ENCODE measurements at regions not wholly inside any gene's neighbourhood (a gene's known extent, or its start where the extent isn't known, plus 50 kb on each side); places are given as distances from the start of the nearest gene placed in this dataset.

DNA sequence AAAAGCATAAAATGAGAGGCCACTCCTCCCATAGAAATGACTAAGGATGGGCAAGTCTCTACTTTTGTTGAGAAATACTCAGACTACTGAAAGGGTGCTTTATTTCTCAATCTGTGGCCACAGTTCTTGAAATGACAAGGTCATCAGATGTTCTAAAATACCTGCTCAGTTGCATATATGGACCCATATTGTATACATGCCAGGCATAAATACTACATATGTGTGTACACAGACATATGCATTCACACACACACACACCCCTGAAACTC lies 691.5 kb upstream of the SORCS1 start:
- Histone ChIP-seq H3K27me3 (replicated peaks; ENCODE audit: control insufficient read depth, insufficient read depth, low read length) (no peaks in the 10 kb centered on the region), H3K4me1 (no peaks in the 10 kb centered on the region), H3K9me3 (no peaks in the 10 kb centered on the region), H3K36me3 (ENCODE audit: control insufficient read depth, insufficient read depth, low read length) (no peaks in the 10 kb centered on the region), H3K4me3 (ENCODE audit: low read depth, low read length) (no peak overlapping the region)
- no peak for DNase-seq
- CTCF ChIA-PET: no interaction called here
- H3K9me3 Mint-ChIP-seq (ENCODE audit: unreplicated experiment): no peaks in the 10 kb centered on the region
- BruUV-seq (replicated peaks): no TSS peak
- intact Hi-C loops (cut with micrococcal nuclease; ENCODE audit: unreplicated experiment): no loop called here
- TF ChIP-seq, protein P1, sequence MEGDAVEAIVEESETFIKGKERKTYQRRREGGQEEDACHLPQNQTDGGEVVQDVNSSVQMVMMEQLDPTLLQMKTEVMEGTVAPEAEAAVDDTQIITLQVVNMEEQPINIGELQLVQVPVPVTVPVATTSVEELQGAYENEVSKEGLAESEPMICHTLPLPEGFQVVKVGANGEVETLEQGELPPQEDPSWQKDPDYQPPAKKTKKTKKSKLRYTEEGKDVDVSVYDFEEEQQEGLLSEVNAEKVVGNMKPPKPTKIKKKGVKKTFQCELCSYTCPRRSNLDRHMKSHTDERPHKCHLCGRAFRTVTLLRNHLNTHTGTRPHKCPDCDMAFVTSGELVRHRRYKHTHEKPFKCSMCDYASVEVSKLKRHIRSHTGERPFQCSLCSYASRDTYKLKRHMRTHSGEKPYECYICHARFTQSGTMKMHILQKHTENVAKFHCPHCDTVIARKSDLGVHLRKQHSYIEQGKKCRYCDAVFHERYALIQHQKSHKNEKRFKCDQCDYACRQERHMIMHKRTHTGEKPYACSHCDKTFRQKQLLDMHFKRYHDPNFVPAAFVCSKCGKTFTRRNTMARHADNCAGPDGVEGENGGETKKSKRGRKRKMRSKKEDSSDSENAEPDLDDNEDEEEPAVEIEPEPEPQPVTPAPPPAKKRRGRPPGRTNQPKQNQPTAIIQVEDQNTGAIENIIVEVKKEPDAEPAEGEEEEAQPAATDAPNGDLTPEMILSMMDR (IDR thresholded peaks at IDR 0.05; ENCODE audit: insufficient read depth in 1 of 2, low read depth in 1 of 2, low read length in 1 of 2, severe bottlenecking in 1 of 2, unreplicated experiment in 1 of 2): no peak
- no peak overlapping the region for H3K27ac Mint-ChIP-seq (ENCODE audit: unreplicated experiment)
- H3K4me1 Mint-ChIP-seq (ENCODE audit: low read depth, unreplicated experiment): no peaks in the 10 kb centered on the region
- POLR2A ChIA-PET: no interaction called here
- H3K36me3 Mint-ChIP-seq (ENCODE audit: insufficient read depth, unreplicated experiment): no peaks in the 10 kb centered on the region
- H3K4me3 Mint-ChIP-seq (ENCODE audit: unreplicated experiment): no peak overlapping the region
- H3K27me3 Mint-ChIP-seq (ENCODE audit: insufficient read depth, unreplicated experiment): no peaks in the 10 kb centered on the region

DNA sequence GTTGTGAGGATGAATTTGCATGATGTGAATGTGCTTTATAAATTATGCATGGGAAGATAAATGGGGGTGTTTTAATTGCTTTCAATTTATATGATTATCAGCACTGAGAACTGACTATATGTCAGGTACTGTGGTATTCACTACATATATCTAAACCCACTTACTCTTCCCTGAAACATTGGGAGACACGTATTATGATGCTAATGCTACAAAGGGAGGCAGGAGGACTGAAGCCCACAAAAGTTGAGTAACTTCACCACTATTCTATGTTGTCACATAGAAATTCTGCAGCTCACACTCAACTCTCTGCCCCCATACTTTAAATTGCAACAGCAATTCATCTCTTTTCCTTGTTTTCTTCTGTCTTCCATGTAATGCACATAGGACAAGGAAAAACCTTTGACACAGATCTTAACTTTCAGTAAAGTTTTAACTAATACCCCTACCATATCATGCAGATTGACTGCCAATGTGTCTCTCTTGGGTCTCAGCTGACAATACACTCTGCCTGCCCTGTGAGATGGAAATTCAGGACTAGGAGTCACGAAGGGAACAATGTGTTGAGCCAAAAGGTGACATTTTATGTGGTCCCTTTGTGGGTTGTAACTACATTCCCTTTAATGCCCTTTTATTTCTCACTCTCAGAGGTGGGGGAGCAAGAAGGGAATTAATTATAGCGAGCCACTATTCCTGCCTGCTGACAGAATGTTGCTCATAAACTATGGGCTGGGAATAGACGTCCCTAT lies 691.0 kb upstream of the SORCS1 start:
- Mint-ChIP-seq H3K36me3 (ENCODE audit: insufficient read depth, unreplicated experiment) (no peaks in the 10 kb centered on the region), H3K4me1 (ENCODE audit: low read depth, unreplicated experiment) (no peaks in the 10 kb centered on the region), H3K27me3 (ENCODE audit: insufficient read depth, unreplicated experiment) (no peaks in the 10 kb centered on the region), H3K9me3 (ENCODE audit: unreplicated experiment) (no peaks in the 10 kb centered on the region), H3K27ac (ENCODE audit: unreplicated experiment) (no peak overlapping the region), H3K4me3 (ENCODE audit: unreplicated experiment) (no peak overlapping the region)
- POLR2A ChIA-PET: no interaction called here
- H3K27me3 ChIP-seq (replicated peaks; ENCODE audit: control insufficient read depth, insufficient read depth, low read length): no peaks in the 10 kb centered on the region
- DNase-seq: no peak
- no peaks in the 10 kb centered on the region for H3K4me1 ChIP-seq
- no peaks in the 10 kb centered on the region for H3K9me3 ChIP-seq
- intact Hi-C loops (cut with micrococcal nuclease; ENCODE audit: unreplicated experiment): no loop called here
- TF ChIP-seq, protein P1 (IDR thresholded peaks at IDR 0.05; ENCODE audit: insufficient read depth in 1 of 2, low read depth in 1 of 2, low read length in 1 of 2, severe bottlenecking in 1 of 2, unreplicated experiment in 1 of 2): no peak
- CTCF ChIA-PET: no interaction called here
- H3K36me3 ChIP-seq (ENCODE audit: control insufficient read depth, insufficient read depth, low read length): no peaks in the 10 kb centered on the region
- BruUV-seq (replicated peaks): no TSS peak
- no peak overlapping the region for H3K4me3 ChIP-seq (ENCODE audit: low read depth, low read length)

DNA sequence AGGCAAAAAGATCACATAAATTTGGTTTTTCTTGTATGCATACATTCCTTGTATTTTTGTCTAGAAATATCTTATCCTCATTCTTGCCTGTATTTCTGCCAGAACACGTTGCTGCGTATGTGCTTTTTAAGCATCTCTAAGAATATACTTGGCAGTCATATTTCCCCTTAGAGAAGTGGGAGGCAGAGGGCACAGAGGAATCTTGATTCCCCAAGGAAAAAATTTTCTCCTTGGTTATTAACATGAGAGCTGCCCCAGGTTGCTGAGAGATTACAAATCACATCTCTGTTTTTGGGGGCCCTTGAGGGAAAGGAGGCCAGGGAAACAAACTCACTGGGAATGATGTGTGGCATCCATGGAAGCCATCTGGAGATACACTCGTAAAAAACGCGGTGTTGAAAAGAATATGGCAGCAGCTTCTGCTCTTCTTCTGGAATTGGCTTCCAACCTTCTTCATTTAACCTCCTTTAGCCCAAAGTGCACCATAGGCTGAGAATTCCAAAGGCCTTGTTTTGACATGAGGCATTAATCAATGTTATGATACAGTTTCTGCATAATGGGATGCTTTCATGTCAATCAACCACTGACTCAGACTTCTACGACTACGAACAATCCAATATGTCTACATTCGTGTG lies 684.3 kb upstream of the SORCS1 start:
- H3K36me3 ChIP-seq (ENCODE audit: control insufficient read depth, insufficient read depth, low read length): no peaks in the 10 kb centered on the region

More for the DNA sequence above, 684.3 kb upstream of the SORCS1 start:
- DNase-seq: no peak
- Mint-ChIP-seq H3K9me3 (ENCODE audit: unreplicated experiment) (no peaks in the 10 kb centered on the region), H3K4me3 (ENCODE audit: unreplicated experiment) (no peak overlapping the region), H3K27ac (ENCODE audit: unreplicated experiment) (no peak overlapping the region), H3K36me3 (ENCODE audit: insufficient read depth, unreplicated experiment) (no peaks in the 10 kb centered on the region), H3K27me3 (ENCODE audit: insufficient read depth, unreplicated experiment) (no peaks in the 10 kb centered on the region), H3K4me1 (ENCODE audit: low read depth, unreplicated experiment) (no peaks in the 10 kb centered on the region)
- TF ChIP-seq, protein P1 (IDR thresholded peaks at IDR 0.05; ENCODE audit: insufficient read depth in 1 of 2, low read depth in 1 of 2, low read length in 1 of 2, severe bottlenecking in 1 of 2, unreplicated experiment in 1 of 2): no peak
- CTCF ChIA-PET: no interaction called here
- Histone ChIP-seq H3K27me3 (replicated peaks; ENCODE audit: control insufficient read depth, insufficient read depth, low read length) (no peaks in the 10 kb centered on the region), H3K9me3 (no peaks in the 10 kb centered on the region), H3K4me1 (no peaks in the 10 kb centered on the region), H3K4me3 (ENCODE audit: low read depth, low read length) (no peak overlapping the region)
- BruUV-seq (replicated peaks): no TSS peak
- intact Hi-C loops (cut with micrococcal nuclease; ENCODE audit: unreplicated experiment): no loop called here
- POLR2A ChIA-PET: no interaction called here
